H1 (cell line): ENCODE measurements at regions not wholly inside any gene's neighbourhood (a gene's known extent, or its start where the extent isn't known, plus 50 kb on each side); places are given as distances from the start of the nearest gene placed in this dataset.

Source experiments
- PHF8 ChIP-seq: fragments of 200-600 bp; sonication (generic); conservative IDR thresholded peaks from 2 replicates; pipeline ENCODE4 v1.7.1; 2012; ENCODE audit warnings: low read depth, mild to moderate bottlenecking, inconsistent platforms, low read length, moderate library complexity

GRCh38 chr11:129590030-129590752 is 214.5 kb downstream of the BARX2 start (continued):
- no peak for TF ChIP-seq PHF8
- TF ChIP-seq, all 59 proteins: peak for 0
